ENCODE measurements at regions not wholly inside any gene's neighbourhood (a gene's known extent, or its start where the extent isn't known, plus 50 kb on each side); places are given as distances from the start of the nearest gene placed in this dataset.
A peak's percentile ranks its signal among the peaks of the same experiment; 100 is the strongest.

- H3K4me3 ChIP-seq (ENCODE audit: low read length): no peak overlapping the region
- TF ChIP-seq CTCF (conservative IDR thresholded peaks at IDR 0.05; ENCODE audit: low read depth, low read length): no peak
- no peak for DNase-seq (ENCODE audit: low read depth)
These were observed 107.4 kb downstream of the NCOR2 start for GRCh38 chr12:124459852-124460645.

DNA sequence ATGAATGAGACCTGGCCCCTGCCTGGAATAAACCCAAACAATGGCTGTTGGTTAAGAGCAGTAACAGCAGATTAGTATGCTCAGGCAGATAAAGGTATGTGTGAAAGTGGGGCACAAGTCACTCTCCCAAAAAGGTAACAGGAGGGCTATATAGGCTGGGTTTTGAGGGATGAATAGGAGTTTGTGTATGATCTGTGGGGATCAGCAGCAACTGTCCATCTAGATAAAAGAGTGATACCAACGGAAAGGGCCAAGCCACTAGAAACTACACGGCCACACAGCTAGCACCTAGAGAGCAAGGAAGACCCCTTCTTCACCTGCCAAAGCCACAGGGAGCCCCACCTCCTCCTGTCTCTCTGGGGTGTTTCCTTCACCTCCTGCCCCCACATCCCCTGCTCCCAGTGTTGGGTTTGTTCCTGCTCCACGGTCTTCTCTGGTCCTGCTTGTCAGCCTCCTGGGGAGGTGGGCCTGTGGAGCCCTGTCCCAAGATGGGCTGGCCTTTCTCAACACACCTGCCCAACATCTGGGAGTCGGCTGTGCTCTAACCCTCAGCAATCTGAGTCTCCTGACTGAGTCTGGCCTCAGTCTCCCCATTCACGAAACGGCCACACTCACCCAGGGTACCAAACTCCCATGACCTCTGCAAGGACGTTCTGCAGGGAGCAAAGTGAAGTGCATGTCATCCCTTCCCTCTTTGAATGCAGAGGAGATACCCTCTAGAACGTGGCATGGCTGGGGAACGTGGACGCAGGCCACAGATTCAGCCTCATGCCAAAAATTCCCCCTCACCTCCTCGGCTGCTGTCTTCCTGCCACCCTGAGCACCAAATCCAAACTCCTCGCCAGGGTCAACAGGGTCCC lies 108.2 kb downstream of the NCOR2 start:
- TF ChIP-seq CTCF (conservative IDR thresholded peaks at IDR 0.05; ENCODE audit: low read depth, low read length): no peak
- no peak overlapping the region for H3K4me3 ChIP-seq (ENCODE audit: low read length)
- DNase-seq (ENCODE audit: low read depth): no peak

DNA sequence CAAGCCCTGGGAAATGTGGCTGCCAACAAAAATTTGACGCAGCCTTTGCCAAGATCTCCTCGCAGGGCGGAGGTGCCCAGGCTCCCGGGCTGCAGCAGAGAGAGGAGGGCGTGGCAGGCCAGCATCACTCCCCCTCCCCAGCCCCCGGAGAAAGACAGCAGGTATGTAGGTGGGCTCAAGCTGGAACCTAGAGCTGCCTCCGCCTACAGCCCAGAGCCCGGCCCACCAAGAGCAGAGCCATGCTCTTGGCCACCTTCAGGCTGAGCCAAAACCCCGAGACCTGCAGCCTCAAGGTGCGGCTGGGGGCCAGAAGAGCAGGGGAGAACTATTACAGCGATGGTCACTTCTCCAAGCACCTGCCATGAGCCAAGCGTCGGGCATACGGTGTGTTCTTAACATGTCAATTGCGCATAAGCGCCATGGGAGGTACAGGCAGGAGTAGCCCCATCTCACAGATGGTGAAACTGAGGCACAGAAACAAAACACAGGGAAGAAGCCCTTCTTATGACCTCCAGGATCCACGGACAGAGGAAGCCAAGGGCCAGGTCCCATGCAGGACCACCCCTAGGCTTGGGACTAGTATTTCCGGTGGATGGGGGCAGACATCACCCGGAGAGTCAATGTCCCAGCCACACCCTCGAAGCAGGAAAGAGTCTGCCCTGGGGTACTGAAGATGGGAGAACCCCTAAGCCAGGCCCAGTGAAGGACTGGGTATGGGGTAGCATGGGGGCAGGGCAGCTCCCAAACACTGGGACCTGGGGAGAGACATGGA lies 109.0 kb downstream of the NCOR2 start:
- no peak for DNase-seq (ENCODE audit: low read depth)
- no peak for TF ChIP-seq CTCF (conservative IDR thresholded peaks at IDR 0.05; ENCODE audit: low read depth, low read length)

DNA sequence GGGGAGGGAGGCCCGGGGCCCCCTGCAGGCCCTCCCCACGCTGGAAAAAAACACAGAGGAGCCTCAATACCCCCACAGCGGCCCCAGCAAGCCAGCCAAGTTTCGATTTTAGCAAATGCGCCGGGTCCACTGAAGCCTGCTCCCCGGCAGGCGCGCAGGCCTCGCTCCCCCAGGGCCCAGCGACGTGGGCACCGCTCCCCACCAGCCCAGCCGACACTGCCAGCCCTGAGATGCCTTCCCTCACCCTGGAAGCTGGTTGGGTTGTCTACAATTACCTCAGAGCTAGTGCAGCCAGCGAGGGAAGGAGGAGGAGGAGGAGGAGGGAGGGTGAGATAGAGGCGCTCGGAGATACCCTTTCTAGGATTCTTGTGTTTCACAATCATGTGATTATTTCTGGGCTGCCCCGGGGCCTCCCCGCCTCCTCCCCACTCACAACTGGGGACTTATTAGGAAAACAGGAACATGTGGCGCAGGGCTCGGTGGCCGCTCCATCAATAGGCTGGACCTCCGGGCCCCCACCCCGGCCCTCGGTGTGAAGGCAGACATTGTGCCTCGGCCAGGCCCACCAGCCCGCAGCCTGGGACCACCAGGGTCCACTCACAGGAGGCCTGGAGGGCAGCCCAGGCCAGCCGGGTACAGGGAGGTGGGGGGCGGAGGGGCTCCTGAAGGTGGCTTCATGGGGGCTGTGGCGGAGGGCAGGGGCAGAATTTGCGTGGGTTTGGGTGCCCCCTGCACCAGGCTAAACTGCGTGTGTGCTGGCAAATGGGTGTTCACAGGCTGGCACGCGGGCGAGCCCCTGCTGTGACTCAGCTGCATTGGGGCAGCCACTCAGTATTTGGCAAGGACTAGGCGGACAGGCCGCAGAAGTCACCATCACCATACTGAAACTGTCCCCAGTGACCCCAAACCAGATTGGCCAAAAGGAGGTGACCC lies 109.9 kb downstream of the NCOR2 start:
- no peak for TF ChIP-seq CTCF (conservative IDR thresholded peaks at IDR 0.05; ENCODE audit: low read depth, low read length)
- no peak overlapping the region for H3K4me3 ChIP-seq (ENCODE audit: low read length)
- peak; percentile 56 for DNase-seq (ENCODE audit: low read depth)

More for the DNA sequence above, 109.0 kb downstream of the NCOR2 start:
- no peak overlapping the region for H3K4me3 ChIP-seq (ENCODE audit: low read length)

- no peak overlapping the region for H3K4me3 ChIP-seq (ENCODE audit: low read length)
- no peak for TF ChIP-seq CTCF (conservative IDR thresholded peaks at IDR 0.05; ENCODE audit: low read depth, low read length)
- DNase-seq (ENCODE audit: low read depth): no peak
These were observed 110.7 kb downstream of the NCOR2 start for GRCh38 chr12:124456652-124457152.

- no peak for DNase-seq (ENCODE audit: low read depth)
- TF ChIP-seq CTCF (conservative IDR thresholded peaks at IDR 0.05; ENCODE audit: low read depth, low read length): no peak
- H3K4me3 ChIP-seq (ENCODE audit: low read length): no peak overlapping the region
These were observed 111.2 kb downstream of the NCOR2 start for GRCh38 chr12:124456133-124456651.

Data from retinal pigment epithelial cell (primary cell).